ENCODE measurements at regions not wholly inside any gene's neighbourhood (a gene's known extent, or its start where the extent isn't known, plus 50 kb on each side); places are given as distances from the start of the nearest gene placed in this dataset.

DNA sequence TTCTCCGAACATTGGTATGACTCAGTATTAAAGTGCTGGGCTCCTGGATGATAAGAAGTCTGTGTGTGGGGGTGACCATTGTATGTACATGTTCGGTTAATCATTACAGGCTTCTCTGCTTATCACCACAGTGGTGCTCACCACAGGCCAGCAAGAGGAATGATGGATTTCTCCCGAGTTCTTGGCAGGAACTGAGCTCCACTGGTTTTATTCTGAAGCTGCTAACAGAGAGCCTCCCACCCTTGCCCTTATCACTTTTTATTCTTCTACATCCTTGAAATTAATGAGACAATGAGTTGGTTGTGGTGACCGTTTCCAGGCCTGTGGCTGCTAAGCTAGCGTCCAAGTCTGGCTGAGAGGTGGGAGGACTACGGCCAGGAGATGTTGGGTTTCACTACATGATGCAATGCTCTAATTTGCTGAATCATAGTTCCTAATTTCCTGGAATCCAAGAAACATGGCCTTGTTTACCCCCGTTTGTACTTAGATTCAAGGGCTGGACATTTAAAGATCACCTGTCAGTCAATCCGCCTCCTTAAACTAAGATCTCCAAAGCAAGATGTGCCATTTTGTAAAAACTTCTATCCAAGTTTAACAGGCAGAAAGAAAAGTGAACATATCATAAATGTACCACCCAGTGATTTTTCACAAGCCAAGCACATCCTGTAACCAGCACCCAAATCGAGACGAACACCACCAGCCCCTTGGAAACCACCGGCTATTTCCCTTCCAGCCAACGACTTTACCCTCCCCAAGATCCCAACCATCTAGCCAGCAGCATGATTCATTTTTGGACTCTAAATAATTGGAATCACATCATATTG, 172.5 kb downstream of the FOXA2 start (continued):
- TF ChIP-seq, protein P1, sequence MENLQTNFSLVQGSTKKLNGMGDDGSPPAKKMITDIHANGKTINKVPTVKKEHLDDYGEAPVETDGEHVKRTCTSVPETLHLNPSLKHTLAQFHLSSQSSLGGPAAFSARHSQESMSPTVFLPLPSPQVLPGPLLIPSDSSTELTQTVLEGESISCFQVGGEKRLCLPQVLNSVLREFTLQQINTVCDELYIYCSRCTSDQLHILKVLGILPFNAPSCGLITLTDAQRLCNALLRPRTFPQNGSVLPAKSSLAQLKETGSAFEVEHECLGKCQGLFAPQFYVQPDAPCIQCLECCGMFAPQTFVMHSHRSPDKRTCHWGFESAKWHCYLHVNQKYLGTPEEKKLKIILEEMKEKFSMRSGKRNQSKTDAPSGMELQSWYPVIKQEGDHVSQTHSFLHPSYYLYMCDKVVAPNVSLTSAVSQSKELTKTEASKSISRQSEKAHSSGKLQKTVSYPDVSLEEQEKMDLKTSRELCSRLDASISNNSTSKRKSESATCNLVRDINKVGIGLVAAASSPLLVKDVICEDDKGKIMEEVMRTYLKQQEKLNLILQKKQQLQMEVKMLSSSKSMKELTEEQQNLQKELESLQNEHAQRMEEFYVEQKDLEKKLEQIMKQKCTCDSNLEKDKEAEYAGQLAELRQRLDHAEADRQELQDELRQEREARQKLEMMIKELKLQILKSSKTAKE (CRISPR knock-in tag; IDR thresholded peaks at IDR 0.05; ENCODE audit: borderline replicate concordance), result no peak
- TF ChIP-seq, protein P2, sequence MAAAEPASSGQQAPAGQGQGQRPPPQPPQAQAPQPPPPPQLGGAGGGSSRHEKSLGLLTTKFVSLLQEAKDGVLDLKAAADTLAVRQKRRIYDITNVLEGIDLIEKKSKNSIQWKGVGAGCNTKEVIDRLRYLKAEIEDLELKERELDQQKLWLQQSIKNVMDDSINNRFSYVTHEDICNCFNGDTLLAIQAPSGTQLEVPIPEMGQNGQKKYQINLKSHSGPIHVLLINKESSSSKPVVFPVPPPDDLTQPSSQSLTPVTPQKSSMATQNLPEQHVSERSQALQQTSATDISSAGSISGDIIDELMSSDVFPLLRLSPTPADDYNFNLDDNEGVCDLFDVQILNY (CRISPR knock-in tag; conservative IDR thresholded peaks at IDR 0.05), result no peak
- TF ChIP-seq SKI (IDR thresholded peaks at IDR 0.05; ENCODE audit: partially characterized antibody) (peak; percentile 46), ZKSCAN1 (IDR thresholded peaks at IDR 0.05; ENCODE audit: low read length) (no peak), EED (CRISPR knock-in tag; IDR thresholded peaks at IDR 0.05) (no peak; the same call in 1 of the 2 replicates), ZNF446 (CRISPR knock-in tag; IDR thresholded peaks at IDR 0.05) (no peak), PHF20 (CRISPR knock-in tag; IDR thresholded peaks at IDR 0.05) (no peak), ZNF678 (CRISPR knock-in tag; IDR thresholded peaks at IDR 0.05) (0 out of 2 replicates have a peak, but pooled peaks have one; percentile 34), ZNF567 (CRISPR knock-in tag; IDR thresholded peaks at IDR 0.05; ENCODE audit: borderline replicate concordance) (0 out of 2 replicates have a peak, but pooled peaks have one; percentile 83), NR2C2 (CRISPR knock-in tag; IDR thresholded peaks at IDR 0.05; ENCODE audit: borderline replicate concordance) (peak; percentile 69; the same call in 1 of the 2 replicates)
- TF ChIP-seq, protein P3, sequence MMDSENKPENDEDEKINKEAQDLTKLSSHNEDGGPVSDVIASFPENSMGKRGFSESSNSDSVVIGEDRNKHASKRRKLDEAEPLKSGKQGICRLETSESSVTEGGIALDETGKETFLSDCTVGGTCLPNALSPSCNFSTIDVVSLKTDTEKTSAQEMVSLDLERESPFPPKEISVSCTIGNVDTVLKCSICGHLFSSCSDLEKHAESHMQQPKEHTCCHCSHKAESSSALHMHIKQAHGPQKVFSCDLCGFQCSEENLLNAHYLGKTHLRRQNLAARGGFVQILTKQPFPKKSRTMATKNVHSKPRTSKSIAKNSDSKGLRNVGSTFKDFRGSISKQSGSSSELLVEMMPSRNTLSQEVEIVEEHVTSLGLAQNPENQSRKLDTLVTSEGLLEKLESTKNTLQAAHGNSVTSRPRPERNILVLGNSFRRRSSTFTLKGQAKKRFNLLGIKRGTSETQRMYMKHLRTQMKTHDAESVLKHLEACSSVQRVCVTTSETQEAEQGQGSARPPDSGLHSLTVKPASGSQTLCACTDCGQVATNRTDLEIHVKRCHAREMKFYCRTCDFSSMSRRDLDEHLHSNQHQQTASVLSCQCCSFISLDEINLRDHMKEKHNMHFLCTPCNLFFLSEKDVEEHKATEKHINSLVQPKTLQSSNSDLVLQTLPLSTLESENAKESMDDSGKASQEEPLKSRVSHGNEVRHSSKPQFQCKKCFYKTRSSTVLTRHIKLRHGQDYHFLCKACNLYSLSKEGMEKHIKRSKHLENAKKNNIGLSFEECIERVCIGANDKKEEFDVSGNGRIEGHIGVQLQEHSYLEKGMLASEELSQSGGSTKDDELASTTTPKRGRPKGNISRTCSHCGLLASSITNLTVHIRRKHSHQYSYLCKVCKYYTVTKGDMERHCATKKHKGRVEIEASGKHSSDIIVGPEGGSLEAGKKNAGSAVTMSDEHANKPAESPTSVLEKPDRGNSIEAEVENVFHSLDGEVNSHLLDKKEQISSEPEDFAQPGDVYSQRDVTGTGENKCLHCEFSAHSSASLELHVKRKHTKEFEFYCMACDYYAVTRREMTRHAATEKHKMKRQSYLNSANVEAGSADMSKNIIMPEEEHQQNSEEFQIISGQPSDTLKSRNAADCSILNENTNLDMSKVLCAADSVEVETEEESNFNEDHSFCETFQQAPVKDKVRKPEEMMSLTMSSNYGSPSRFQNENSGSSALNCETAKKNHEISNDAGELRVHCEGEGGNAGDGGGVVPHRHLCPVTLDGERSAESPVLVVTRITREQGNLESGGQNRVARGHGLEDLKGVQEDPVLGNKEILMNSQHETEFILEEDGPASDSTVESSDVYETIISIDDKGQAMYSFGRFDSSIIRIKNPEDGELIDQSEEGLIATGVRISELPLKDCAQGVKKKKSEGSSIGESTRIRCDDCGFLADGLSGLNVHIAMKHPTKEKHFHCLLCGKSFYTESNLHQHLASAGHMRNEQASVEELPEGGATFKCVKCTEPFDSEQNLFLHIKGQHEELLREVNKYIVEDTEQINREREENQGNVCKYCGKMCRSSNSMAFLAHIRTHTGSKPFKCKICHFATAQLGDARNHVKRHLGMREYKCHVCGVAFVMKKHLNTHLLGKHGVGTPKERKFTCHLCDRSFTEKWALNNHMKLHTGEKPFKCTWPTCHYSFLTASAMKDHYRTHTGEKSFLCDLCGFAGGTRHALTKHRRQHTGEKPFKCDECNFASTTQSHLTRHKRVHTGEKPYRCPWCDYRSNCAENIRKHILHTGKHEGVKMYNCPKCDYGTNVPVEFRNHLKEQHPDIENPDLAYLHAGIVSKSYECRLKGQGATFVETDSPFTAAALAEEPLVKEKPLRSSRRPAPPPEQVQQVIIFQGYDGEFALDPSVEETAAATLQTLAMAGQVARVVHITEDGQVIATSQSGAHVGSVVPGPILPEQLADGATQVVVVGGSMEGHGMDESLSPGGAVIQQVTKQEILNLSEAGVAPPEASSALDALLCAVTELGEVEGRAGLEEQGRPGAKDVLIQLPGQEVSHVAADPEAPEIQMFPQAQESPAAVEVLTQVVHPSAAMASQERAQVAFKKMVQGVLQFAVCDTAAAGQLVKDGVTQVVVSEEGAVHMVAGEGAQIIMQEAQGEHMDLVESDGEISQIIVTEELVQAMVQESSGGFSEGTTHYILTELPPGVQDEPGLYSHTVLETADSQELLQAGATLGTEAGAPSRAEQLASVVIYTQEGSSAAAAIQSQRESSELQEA (CRISPR knock-in tag; IDR thresholded peaks at IDR 0.05; ENCODE audit: not compliant biosample characterization), result no peak
- TF ChIP-seq, protein P4, sequence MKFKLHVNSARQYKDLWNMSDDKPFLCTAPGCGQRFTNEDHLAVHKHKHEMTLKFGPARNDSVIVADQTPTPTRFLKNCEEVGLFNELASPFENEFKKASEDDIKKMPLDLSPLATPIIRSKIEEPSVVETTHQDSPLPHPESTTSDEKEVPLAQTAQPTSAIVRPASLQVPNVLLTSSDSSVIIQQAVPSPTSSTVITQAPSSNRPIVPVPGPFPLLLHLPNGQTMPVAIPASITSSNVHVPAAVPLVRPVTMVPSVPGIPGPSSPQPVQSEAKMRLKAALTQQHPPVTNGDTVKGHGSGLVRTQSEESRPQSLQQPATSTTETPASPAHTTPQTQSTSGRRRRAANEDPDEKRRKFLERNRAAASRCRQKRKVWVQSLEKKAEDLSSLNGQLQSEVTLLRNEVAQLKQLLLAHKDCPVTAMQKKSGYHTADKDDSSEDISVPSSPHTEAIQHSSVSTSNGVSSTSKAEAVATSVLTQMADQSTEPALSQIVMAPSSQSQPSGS (CRISPR knock-in tag; IDR thresholded peaks at IDR 0.05), result peak; percentile 89
- TF ChIP-seq, protein P5, sequence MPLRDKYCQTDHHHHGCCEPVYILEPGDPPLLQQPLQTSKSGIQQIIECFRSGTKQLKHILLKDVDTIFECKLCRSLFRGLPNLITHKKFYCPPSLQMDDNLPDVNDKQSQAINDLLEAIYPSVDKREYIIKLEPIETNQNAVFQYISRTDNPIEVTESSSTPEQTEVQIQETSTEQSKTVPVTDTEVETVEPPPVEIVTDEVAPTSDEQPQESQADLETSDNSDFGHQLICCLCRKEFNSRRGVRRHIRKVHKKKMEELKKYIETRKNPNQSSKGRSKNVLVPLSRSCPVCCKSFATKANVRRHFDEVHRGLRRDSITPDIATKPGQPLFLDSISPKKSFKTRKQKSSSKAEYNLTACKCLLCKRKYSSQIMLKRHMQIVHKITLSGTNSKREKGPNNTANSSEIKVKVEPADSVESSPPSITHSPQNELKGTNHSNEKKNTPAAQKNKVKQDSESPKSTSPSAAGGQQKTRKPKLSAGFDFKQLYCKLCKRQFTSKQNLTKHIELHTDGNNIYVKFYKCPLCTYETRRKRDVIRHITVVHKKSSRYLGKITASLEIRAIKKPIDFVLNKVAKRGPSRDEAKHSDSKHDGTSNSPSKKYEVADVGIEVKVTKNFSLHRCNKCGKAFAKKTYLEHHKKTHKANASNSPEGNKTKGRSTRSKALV (CRISPR knock-in tag; IDR thresholded peaks at IDR 0.05), result no peak

All from HepG2 (cell line).